ENCODE measurements at regions not wholly inside any gene's neighbourhood (a gene's known extent, or its start where the extent isn't known, plus 50 kb on each side); places are given as distances from the start of the nearest gene placed in this dataset.

DNA sequence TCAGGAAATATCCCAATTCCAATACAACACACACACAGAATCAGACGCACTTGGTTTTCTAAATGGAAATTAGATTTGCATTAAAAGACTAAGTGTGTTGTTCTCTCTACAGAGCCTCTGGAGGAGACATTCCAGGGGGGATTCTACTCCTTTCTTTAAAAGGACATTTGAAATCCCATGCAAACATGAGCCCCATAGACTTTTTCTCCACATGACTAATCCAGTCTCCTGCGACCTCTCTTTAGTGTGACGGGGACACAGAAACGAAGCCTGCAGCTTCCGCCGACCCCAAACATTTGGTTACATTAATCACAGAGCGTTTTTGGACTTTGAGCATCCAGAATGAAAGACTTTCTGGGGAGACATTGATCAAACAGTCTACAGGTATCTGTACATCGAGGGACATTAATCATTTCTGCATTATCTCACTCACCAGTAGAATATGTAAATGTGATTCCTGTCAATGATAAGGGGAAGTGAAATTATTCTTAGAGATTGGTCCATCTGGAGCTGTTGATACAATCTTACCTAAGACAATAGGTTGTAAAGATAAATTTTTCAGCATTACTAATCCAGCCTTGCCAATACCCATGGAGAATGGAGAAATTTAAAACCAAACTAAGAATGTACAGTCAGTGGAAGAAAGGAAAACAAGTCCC lies 103.4 kb upstream of the IRX3 start:
- TF ChIP-seq YY1 (IDR thresholded peaks at IDR 0.05; ENCODE audit: insufficient read depth, insufficient read length) (no peak), ZNF274 (IDR thresholded peaks at IDR 0.05; ENCODE audit: low read depth, low read length) (no peak), SUZ12 (IDR thresholded peaks at IDR 0.05; ENCODE audit: extremely low read depth, insufficient read depth, insufficient read length) (no peak)

Data from NT2/D1 (cell line).